ENCODE measurements at regions not wholly inside any gene's neighbourhood (a gene's known extent, or its start where the extent isn't known, plus 50 kb on each side); places are given as distances from the start of the nearest gene placed in this dataset.

- H3K4me3 ChIP-seq (ENCODE audit: low read length): no peak overlapping the region
- H3K36me3 ChIP-seq (ENCODE audit: control insufficient read depth, insufficient read depth, low read length): no peaks in the 10 kb centered on the region
- no peaks in the 10 kb centered on the region for H3K4me1 ChIP-seq (ENCODE audit: control insufficient read depth, insufficient read depth, low read length)
- DNase-seq: peak; percentile 48
- H3K27me3 ChIP-seq (ENCODE audit: control insufficient read depth, insufficient read depth, low read length): no peaks in the 10 kb centered on the region
- H3K9me3 ChIP-seq (replicated peaks; ENCODE audit: control insufficient read depth, low read depth, low read length): no peaks in the 10 kb centered on the region
- no peak overlapping the region for H3K27ac ChIP-seq (ENCODE audit: low read length)
Measured at GRCh38 chr1:191913260-191913977, 244.8 kb upstream of the RGS18 start.

- Histone ChIP-seq H3K9me3 (replicated peaks; ENCODE audit: control insufficient read depth, low read depth, low read length) (no peaks in the 10 kb centered on the region), H3K27ac (ENCODE audit: low read length) (no peak overlapping the region), H3K27me3 (ENCODE audit: control insufficient read depth, insufficient read depth, low read length) (no peaks in the 10 kb centered on the region), H3K4me3 (ENCODE audit: low read length) (no peak overlapping the region), H3K36me3 (ENCODE audit: control insufficient read depth, insufficient read depth, low read length) (no peaks in the 10 kb centered on the region), H3K4me1 (ENCODE audit: control insufficient read depth, insufficient read depth, low read length) (no peaks in the 10 kb centered on the region)
- WGBS (ENCODE audit: insufficient coverage): 100% methylated on average over 1 of the region's 1 CpG
- DNase-seq: no peak
Measured at GRCh38 chr1:191929383-191929782, 228.9 kb upstream of the RGS18 start.

- Histone ChIP-seq H3K36me3 (ENCODE audit: control insufficient read depth, insufficient read depth, low read length) (no peaks in the 10 kb centered on the region), H3K27me3 (ENCODE audit: control insufficient read depth, insufficient read depth, low read length) (no peaks in the 10 kb centered on the region), H3K27ac (ENCODE audit: low read length) (no peak overlapping the region), H3K9me3 (replicated peaks; ENCODE audit: control insufficient read depth, low read depth, low read length) (no peaks in the 10 kb centered on the region), H3K4me3 (ENCODE audit: low read length) (no peak overlapping the region), H3K4me1 (ENCODE audit: control insufficient read depth, insufficient read depth, low read length) (no peaks in the 10 kb centered on the region)
- DNase-seq: no peak
- no CpG with 5 or more reads among the region's 1 CpG for WGBS (ENCODE audit: insufficient coverage)
Measured at GRCh38 chr1:191943684-191944083, 214.6 kb upstream of the RGS18 start.

- H3K4me3 ChIP-seq (ENCODE audit: low read length): no peak overlapping the region
- DNase-seq: peak; percentile 5
- WGBS (ENCODE audit: insufficient coverage): no CpG with 5 or more reads among the region's 1 CpG
Measured at GRCh38 chr1:191953526-191953925, 204.7 kb upstream of the RGS18 start.

GRCh38 chr1:191959856-191960255 is 198.4 kb upstream of the RGS18 start:
- no peaks in the 10 kb centered on the region for H3K36me3 ChIP-seq (ENCODE audit: control insufficient read depth, insufficient read depth, low read length)
- no peaks in the 10 kb centered on the region for H3K27me3 ChIP-seq (ENCODE audit: control insufficient read depth, insufficient read depth, low read length)
- no peaks in the 10 kb centered on the region for H3K9me3 ChIP-seq (replicated peaks; ENCODE audit: control insufficient read depth, low read depth, low read length)
- WGBS (ENCODE audit: insufficient coverage): no CpG with 5 or more reads among the region's 4 CpGs
- no peak overlapping the region for H3K27ac ChIP-seq (ENCODE audit: low read length)
- H3K4me3 ChIP-seq (ENCODE audit: low read length): no peak overlapping the region
- DNase-seq: peak; percentile 4
- peaks cover 2% of the 10 kb centered on the region for H3K4me1 ChIP-seq (ENCODE audit: control insufficient read depth, insufficient read depth, low read length)

More at GRCh38 chr1:191953526-191953925, 204.7 kb upstream of the RGS18 start:
- no peak overlapping the region for H3K27ac ChIP-seq (ENCODE audit: low read length)
- H3K9me3 ChIP-seq (replicated peaks; ENCODE audit: control insufficient read depth, low read depth, low read length): no peaks in the 10 kb centered on the region
- H3K36me3 ChIP-seq (ENCODE audit: control insufficient read depth, insufficient read depth, low read length): no peaks in the 10 kb centered on the region
- H3K4me1 ChIP-seq (ENCODE audit: control insufficient read depth, insufficient read depth, low read length): no peaks in the 10 kb centered on the region
- no peaks in the 10 kb centered on the region for H3K27me3 ChIP-seq (ENCODE audit: control insufficient read depth, insufficient read depth, low read length)

GRCh38 chr1:191963286-191963685 is 195.0 kb upstream of the RGS18 start:
- no peaks in the 10 kb centered on the region for H3K9me3 ChIP-seq (replicated peaks; ENCODE audit: control insufficient read depth, low read depth, low read length)
- no peak overlapping the region for H3K4me3 ChIP-seq (ENCODE audit: low read length)
- WGBS (ENCODE audit: insufficient coverage): no CpG with 5 or more reads among the region's 2 CpGs
- peaks cover 2% of the 10 kb centered on the region for H3K4me1 ChIP-seq (ENCODE audit: control insufficient read depth, insufficient read depth, low read length)
- no peak overlapping the region for H3K27ac ChIP-seq (ENCODE audit: low read length)
- peak; percentile 10 for DNase-seq
- H3K27me3 ChIP-seq (ENCODE audit: control insufficient read depth, insufficient read depth, low read length): no peaks in the 10 kb centered on the region
- H3K36me3 ChIP-seq (ENCODE audit: control insufficient read depth, insufficient read depth, low read length): no peaks in the 10 kb centered on the region

- WGBS (ENCODE audit: insufficient coverage): no CpG with 5 or more reads among the region's 3 CpGs
Measured at GRCh38 chr1:191963781-191964455, 194.3 kb upstream of the RGS18 start.

GRCh38 chr1:191969290-191969689 is 189.0 kb upstream of the RGS18 start:
- Histone ChIP-seq H3K4me1 (ENCODE audit: control insufficient read depth, insufficient read depth, low read length) (no peaks in the 10 kb centered on the region), H3K9me3 (replicated peaks; ENCODE audit: control insufficient read depth, low read depth, low read length) (peaks cover 2% of the 10 kb centered on the region), H3K27ac (ENCODE audit: low read length) (no peak overlapping the region), H3K36me3 (ENCODE audit: control insufficient read depth, insufficient read depth, low read length) (no peaks in the 10 kb centered on the region), H3K27me3 (ENCODE audit: control insufficient read depth, insufficient read depth, low read length) (no peaks in the 10 kb centered on the region), H3K4me3 (ENCODE audit: low read length) (no peak overlapping the region)
- WGBS (ENCODE audit: insufficient coverage): no CpG with 5 or more reads among the region's 5 CpGs
- DNase-seq: peak; percentile 9

More at GRCh38 chr1:191963781-191964455, 194.3 kb upstream of the RGS18 start:
- peak; percentile 33 for DNase-seq
- no peak overlapping the region for H3K27ac ChIP-seq (ENCODE audit: low read length)
- H3K4me3 ChIP-seq (ENCODE audit: low read length): no peak overlapping the region
- H3K27me3 ChIP-seq (ENCODE audit: control insufficient read depth, insufficient read depth, low read length): no peaks in the 10 kb centered on the region
- H3K9me3 ChIP-seq (replicated peaks; ENCODE audit: control insufficient read depth, low read depth, low read length): no peaks in the 10 kb centered on the region
- no peaks in the 10 kb centered on the region for H3K36me3 ChIP-seq (ENCODE audit: control insufficient read depth, insufficient read depth, low read length)
- H3K4me1 ChIP-seq (ENCODE audit: control insufficient read depth, insufficient read depth, low read length): peaks cover 2% of the 10 kb centered on the region

- no CpG with 5 or more reads among the region's 1 CpG for WGBS (ENCODE audit: insufficient coverage)
Measured at GRCh38 chr1:191970116-191970515, 188.1 kb upstream of the RGS18 start.

GRCh38 chr1:191971447-191971846 is 186.8 kb upstream of the RGS18 start:
- Histone ChIP-seq H3K27ac (ENCODE audit: low read length) (no peak overlapping the region), H3K27me3 (ENCODE audit: control insufficient read depth, insufficient read depth, low read length) (no peaks in the 10 kb centered on the region), H3K9me3 (replicated peaks; ENCODE audit: control insufficient read depth, low read depth, low read length) (peaks cover 2% of the 10 kb centered on the region)

More at GRCh38 chr1:191970116-191970515, 188.1 kb upstream of the RGS18 start:
- Histone ChIP-seq H3K36me3 (ENCODE audit: control insufficient read depth, insufficient read depth, low read length) (no peaks in the 10 kb centered on the region), H3K27ac (ENCODE audit: low read length) (no peak overlapping the region), H3K9me3 (replicated peaks; ENCODE audit: control insufficient read depth, low read depth, low read length) (peaks cover 2% of the 10 kb centered on the region), H3K4me1 (ENCODE audit: control insufficient read depth, insufficient read depth, low read length) (no peaks in the 10 kb centered on the region), H3K27me3 (ENCODE audit: control insufficient read depth, insufficient read depth, low read length) (no peaks in the 10 kb centered on the region), H3K4me3 (ENCODE audit: low read length) (no peak overlapping the region)
- DNase-seq: peak; percentile 86

More at GRCh38 chr1:191971447-191971846, 186.8 kb upstream of the RGS18 start:
- WGBS (ENCODE audit: insufficient coverage): 87% methylated on average over 2 of the region's 3 CpGs
- Histone ChIP-seq H3K36me3 (ENCODE audit: control insufficient read depth, insufficient read depth, low read length) (no peaks in the 10 kb centered on the region), H3K4me3 (ENCODE audit: low read length) (no peak overlapping the region), H3K4me1 (ENCODE audit: control insufficient read depth, insufficient read depth, low read length) (no peaks in the 10 kb centered on the region)
- no peak for DNase-seq
